ENCODE measurements at regions not wholly inside any gene's neighbourhood (a gene's known extent, or its start where the extent isn't known, plus 50 kb on each side); places are given as distances from the start of the nearest gene placed in this dataset.
A peak's percentile ranks its signal among the peaks of the same experiment; 100 is the strongest.

DNA sequence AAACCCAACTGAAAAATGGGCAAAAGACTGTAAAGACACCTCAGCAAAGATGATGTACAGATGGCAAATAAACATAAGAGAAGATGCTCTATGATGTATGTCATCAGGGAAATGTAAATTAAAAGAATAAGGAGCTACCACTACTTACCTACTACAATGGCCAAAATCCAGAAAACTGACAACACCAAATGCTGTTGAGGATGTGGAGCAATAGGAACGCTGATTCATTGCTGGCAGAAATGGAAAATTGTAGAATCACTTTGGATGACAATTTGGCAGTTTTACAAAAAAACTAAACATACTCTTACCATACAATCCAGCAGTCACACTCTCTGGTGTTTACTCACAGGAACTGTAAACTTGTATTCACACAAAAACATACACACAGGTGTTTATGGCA is 222.3 kb upstream of the LDB2 start:
- no peak overlapping the region for H3K4me3 ChIP-seq (ENCODE audit: low read depth, low read length)
- TF ChIP-seq CTCF (IDR thresholded peaks at IDR 0.05; ENCODE audit: borderline replicate concordance, insufficient read depth, low read depth, low read length): no peak

DNA sequence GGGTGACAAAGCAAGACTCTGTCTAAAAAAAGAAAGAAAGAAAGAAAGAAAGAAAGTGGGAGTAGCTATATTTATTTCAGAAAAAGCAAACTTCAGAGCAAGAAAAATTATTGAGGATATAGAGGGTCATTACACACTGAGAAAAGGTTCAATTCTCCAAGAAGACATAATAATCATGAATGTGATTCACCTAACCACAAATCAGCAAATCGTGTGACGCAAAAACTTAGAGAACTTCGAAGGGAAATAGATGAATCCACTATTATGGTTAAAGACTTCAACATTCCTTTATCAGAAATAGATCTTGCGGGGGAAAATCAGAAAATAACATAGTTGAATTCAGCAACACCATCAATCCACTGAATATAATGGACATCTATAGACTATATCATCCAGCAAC is 219.3 kb upstream of the LDB2 start:
- no peak for TF ChIP-seq CTCF (IDR thresholded peaks at IDR 0.05; ENCODE audit: borderline replicate concordance, insufficient read depth, low read depth, low read length)
- no peak overlapping the region for H3K4me3 ChIP-seq (ENCODE audit: low read depth, low read length)

GRCh38 chr4:17115583-17115982 is 217.1 kb upstream of the LDB2 start:
- no peak for TF ChIP-seq CTCF (IDR thresholded peaks at IDR 0.05; ENCODE audit: borderline replicate concordance, insufficient read depth, low read depth, low read length)
- H3K4me3 ChIP-seq (ENCODE audit: low read depth, low read length): no peak overlapping the region

DNA sequence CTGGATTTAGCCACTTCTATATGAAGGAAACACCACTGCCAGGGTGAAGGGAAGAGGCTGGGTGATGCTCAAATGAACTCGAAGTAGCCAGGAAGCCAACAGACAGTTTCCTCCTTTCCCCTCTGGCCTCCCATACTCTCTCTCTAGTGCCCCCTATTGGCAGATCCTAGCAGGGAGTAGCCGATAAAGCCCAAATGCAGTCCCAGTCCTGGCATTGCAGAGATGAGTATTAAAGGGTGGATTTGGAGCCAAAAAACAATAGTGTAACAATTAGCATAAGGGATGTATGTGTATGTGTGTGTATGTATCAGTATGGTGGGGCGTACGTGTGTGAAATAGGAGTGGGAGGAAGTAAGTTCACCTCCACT is 213.8 kb upstream of the LDB2 start:
- TF ChIP-seq CTCF (IDR thresholded peaks at IDR 0.05; ENCODE audit: borderline replicate concordance, insufficient read depth, low read depth, low read length): peak; percentile 63
- H3K4me3 ChIP-seq (ENCODE audit: low read depth, low read length): no peak overlapping the region

DNA sequence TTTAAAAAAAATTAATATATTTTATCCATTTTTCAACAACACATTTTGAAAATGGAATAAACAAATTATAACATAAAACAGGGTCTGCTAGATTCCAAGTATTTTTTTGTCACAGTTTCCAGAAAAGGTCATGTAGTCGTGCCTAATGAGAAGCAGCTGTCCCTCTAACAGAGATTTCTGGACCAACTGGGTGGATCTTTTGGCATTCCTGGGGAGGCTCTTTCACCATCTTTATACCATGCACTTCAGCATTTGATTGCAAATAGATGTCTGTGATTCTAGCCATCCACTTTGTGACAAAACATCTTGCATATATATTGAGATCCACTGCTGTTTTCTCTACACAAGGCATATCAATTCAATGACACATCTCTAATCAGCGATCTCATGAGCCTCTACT is 210.7 kb upstream of the LDB2 start:
- H3K4me3 ChIP-seq (ENCODE audit: low read depth, low read length): no peak overlapping the region
- no peak for TF ChIP-seq CTCF (IDR thresholded peaks at IDR 0.05; ENCODE audit: borderline replicate concordance, insufficient read depth, low read depth, low read length)

- H3K4me3 ChIP-seq (ENCODE audit: low read depth, low read length): no peak overlapping the region
- TF ChIP-seq CTCF (IDR thresholded peaks at IDR 0.05; ENCODE audit: borderline replicate concordance, insufficient read depth, low read depth, low read length): no peak
Measured at GRCh38 chr4:17103231-17103630, 204.8 kb upstream of the LDB2 start.

GRCh38 chr4:17098996-17099395 is 200.6 kb upstream of the LDB2 start:
- TF ChIP-seq CTCF (IDR thresholded peaks at IDR 0.05; ENCODE audit: borderline replicate concordance, insufficient read depth, low read depth, low read length): no peak
- H3K4me3 ChIP-seq (ENCODE audit: low read depth, low read length): no peak overlapping the region
